Natural killer cell treated with Interleukin-12 subunit alpha and Interleukin-12 subunit beta and Interleukin-15 and Interleukin-18, amount 100 ng/mL, for 72 hours (primary cell): ENCODE measurements at regions not wholly inside any gene's neighbourhood (a gene's known extent, or its start where the extent isn't known, plus 50 kb on each side); places are given as distances from the start of the nearest gene placed in this dataset.
A peak's percentile ranks its signal among the peaks of the same experiment; 100 is the strongest.

Source experiments
- ATAC-seq, 2 donors: fragments of 150-1000 bp; cut with Tn5 transposase in 1 of 2; sonication (Bioruptor Pico), chemical (Tn5 transposase) in 1 of 2; 2 replicates each; pipeline ENCODE4 v1.10.0; 2021
- DNase-seq: peaks from one replicate; pipeline ENCODE4 v3.0.0; 2022; ENCODE audit warnings: low spot score
- H3K27ac Mint-ChIP-seq, 2 donors: 1 replicate in 1 of 2; 2 replicates in 1 of 2; pipeline ENCODE4 v1.8.0; 2022; ENCODE audit warnings: mixed read lengths in 2 of 2, mild to moderate bottlenecking in 1 of 2, moderate library complexity in 1 of 2
- H3K27me3 Mint-ChIP-seq, 2 donors: 1 replicate in 1 of 2; 2 replicates in 1 of 2; pipeline ENCODE4 v1.8.0; 2022; ENCODE audit warnings: mixed read lengths in 2 of 2
- H3K36me3 Mint-ChIP-seq: one replicate; pipeline ENCODE4 v1.8.0; 2022; ENCODE audit warnings: mixed read lengths
- H3K4me1 Mint-ChIP-seq, 2 donors: 1 replicate in 1 of 2; 2 replicates in 1 of 2; pipeline ENCODE4 v1.8.0; 2022; ENCODE audit warnings: low read depth in 2 of 2, mixed read lengths in 2 of 2, mild to moderate bottlenecking in 1 of 2
- H3K4me3 Mint-ChIP-seq: one replicate; pipeline ENCODE4 v1.8.0; 2022; ENCODE audit warnings: mixed read lengths
- H3K9me3 Mint-ChIP-seq: 2 replicates; pipeline ENCODE4 v1.8.0; 2022; ENCODE audit warnings: mixed read lengths

DNA sequence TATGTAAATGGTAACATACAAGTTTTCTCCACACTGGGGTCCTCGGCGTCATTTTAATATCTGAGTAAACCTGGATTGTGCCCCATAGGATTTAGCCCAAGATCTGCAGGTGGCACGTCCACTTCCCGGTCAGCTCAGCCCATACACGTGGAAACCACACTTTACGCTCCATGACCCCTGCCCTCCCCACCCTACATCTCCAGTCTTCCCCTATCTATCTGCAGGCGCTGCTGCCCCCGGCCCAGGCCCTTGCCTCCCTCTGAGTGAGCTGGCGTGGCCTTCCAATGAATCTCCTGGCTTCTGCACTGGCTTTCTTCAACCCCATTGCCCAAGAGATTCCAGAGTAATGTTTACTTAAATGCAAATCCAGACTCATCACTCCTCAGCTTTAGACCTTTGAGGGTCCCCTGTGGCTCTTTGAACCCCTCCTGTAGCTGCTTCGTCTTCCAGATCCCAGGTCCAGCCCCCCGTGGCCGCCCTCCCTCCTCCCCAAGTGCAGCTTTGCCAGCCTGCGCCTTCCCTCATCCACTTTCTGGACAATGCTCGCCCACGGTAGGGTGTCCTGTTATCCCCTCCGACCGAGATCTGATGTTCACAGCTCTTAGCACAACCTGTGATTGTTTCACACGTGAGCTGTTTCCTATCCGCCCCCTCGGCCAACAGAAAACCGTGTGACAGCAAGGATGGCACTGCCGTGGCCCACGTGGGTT is 421.4 kb upstream of the SALL3 start:
- H3K4me3 Mint-ChIP-seq = no peak overlapping the region
- no peak for ATAC-seq

GRCh38 chr18:78558948-78559347 is 420.7 kb upstream of the SALL3 start:
- Mint-ChIP-seq H3K9me3 (peaks cover 9% of the 10 kb centered on the region), H3K27me3 (no peaks in the 10 kb centered on the region), H3K36me3 (no peaks in the 10 kb centered on the region)

More for the DNA sequence above, 421.4 kb upstream of the SALL3 start:
- DNase-seq = no peak
- Mint-ChIP-seq H3K9me3 (peaks cover 9% of the 10 kb centered on the region), H3K27ac (no peak overlapping the region), H3K4me1 (no peaks in the 10 kb centered on the region), H3K27me3 (no peaks in the 10 kb centered on the region), H3K36me3 (no peaks in the 10 kb centered on the region)

DNA sequence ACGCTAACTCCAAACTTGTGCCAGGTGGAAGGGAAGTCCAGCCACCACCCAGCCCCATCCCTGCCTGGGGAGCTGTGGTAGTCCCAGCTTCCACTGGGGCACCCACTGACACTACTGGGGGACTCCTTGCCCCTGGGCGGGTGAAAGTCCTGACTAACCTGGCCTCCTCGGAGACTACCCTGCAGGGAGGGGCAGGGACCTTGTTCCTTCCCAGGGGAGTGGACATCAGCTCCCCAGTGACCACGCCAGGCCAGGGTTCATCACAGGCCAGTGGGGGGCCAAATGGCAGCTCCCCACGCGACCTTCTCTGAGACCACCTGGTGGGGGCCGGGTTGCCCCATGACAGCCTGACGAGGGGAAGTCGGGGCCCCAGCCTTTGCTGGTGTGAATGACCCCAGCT is 420.0 kb upstream of the SALL3 start:
- Mint-ChIP-seq H3K9me3 (peaks cover 3% of the 10 kb centered on the region), H3K4me3 (no peak overlapping the region), H3K4me1 (no peaks in the 10 kb centered on the region), H3K27ac (no peak overlapping the region), H3K27me3 (no peaks in the 10 kb centered on the region), H3K36me3 (no peaks in the 10 kb centered on the region)
- no peak for ATAC-seq
- DNase-seq = no peak

More at GRCh38 chr18:78558948-78559347, 420.7 kb upstream of the SALL3 start:
- DNase-seq (no peak), ATAC-seq (no peak)
- H3K4me3 Mint-ChIP-seq = no peak overlapping the region
- H3K4me1 Mint-ChIP-seq = no peaks in the 10 kb centered on the region
- H3K27ac Mint-ChIP-seq = no peak overlapping the region

- Mint-ChIP-seq H3K27me3 (no peaks in the 10 kb centered on the region), H3K4me3 (no peak overlapping the region), H3K4me1 (peaks cover 0 to 2% of the 10 kb centered on the region in 2 donors), H3K36me3 (no peaks in the 10 kb centered on the region), H3K27ac (no peak overlapping the region), H3K9me3 (peaks cover 3% of the 10 kb centered on the region)
- no peak for ATAC-seq
- DNase-seq = no peak
Measured at GRCh38 chr18:78561757-78562510, 417.7 kb upstream of the SALL3 start.

GRCh38 chr18:78562531-78562961 is 417.1 kb upstream of the SALL3 start:
- ATAC-seq (no peak), DNase-seq (no peak)
- Mint-ChIP-seq H3K36me3 (no peaks in the 10 kb centered on the region), H3K4me1 (peaks cover 0 to 2% of the 10 kb centered on the region in 2 donors), H3K9me3 (peaks cover 7% of the 10 kb centered on the region), H3K4me3 (no peak overlapping the region), H3K27me3 (peaks cover 0 to 4% of the 10 kb centered on the region in 2 donors), H3K27ac (no peak overlapping the region)

GRCh38 chr18:78563110-78563509 is 416.5 kb upstream of the SALL3 start:
- H3K27ac Mint-ChIP-seq = no peak overlapping the region
- H3K27me3 Mint-ChIP-seq = peaks cover 0 to 4% of the 10 kb centered on the region in 2 donors
- DNase-seq (no peak), ATAC-seq (no peak)
- H3K4me3 Mint-ChIP-seq = no peak overlapping the region
- H3K9me3 Mint-ChIP-seq = peaks cover 7% of the 10 kb centered on the region
- H3K36me3 Mint-ChIP-seq = no peaks in the 10 kb centered on the region
- H3K4me1 Mint-ChIP-seq = peaks cover 0 to 2% of the 10 kb centered on the region in 2 donors

DNA sequence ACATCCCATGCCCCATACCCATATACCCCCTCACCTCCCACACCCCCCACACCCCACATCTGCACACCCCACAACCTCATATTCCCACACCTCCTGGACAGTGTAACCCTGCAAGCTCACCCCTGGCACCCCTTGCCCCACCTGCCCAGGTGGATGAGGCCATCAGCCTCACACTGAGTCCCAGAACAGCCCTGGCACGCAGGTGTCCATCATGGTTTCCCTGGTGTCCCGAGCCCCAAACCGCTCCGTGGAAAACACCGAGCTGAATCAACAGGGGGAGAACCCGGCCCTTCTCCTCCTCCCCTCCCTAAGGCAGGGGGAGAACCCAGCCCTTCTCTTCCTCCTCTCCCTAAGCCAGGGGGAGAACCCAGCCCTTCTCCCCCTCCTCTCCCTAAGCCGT is 415.6 kb upstream of the SALL3 start:
- DNase-seq = no peak
- no peak overlapping the region for H3K27ac Mint-ChIP-seq

DNA sequence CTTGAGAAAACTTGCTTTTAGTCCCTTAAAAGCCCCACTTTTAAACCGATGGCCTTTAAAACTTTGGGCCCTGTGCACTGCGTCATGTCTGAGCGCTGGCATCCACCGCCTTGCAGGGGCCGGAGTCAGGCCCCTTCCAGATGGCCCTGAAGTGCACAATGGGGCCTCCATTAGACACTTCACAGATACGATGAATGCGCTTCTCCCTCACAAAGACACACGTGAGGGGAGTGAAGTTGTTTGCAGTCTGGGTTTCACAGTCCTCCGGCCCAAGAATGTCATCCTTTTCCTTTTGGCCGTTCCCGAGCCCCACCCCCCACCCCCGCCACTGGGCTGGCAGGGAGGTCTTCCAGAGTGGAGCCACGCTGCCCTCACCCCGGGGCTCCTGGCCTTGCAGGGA is 415.1 kb upstream of the SALL3 start:
- Mint-ChIP-seq H3K4me3 (no peak overlapping the region), H3K36me3 (no peaks in the 10 kb centered on the region), H3K27ac (no peak overlapping the region), H3K4me1 (peaks cover 0 to 2% of the 10 kb centered on the region in 2 donors), H3K27me3 (peaks cover 0 to 4% of the 10 kb centered on the region in 2 donors), H3K9me3 (peaks cover 7% of the 10 kb centered on the region)
- ATAC-seq = no peak
- no peak for DNase-seq

More for the DNA sequence above, 415.6 kb upstream of the SALL3 start:
- ATAC-seq = no peak
- peaks cover 0 to 2% of the 10 kb centered on the region in 2 donors for H3K4me1 Mint-ChIP-seq
- no peaks in the 10 kb centered on the region for H3K36me3 Mint-ChIP-seq
- H3K4me3 Mint-ChIP-seq = no peak overlapping the region
- peaks cover 7% of the 10 kb centered on the region for H3K9me3 Mint-ChIP-seq
- H3K27me3 Mint-ChIP-seq = peaks cover 0 to 4% of the 10 kb centered on the region in 2 donors

GRCh38 chr18:78565240-78565639 is 414.4 kb upstream of the SALL3 start:
- Mint-ChIP-seq H3K9me3 (peaks cover 7% of the 10 kb centered on the region), H3K36me3 (no peaks in the 10 kb centered on the region), H3K27me3 (peaks cover 0 to 4% of the 10 kb centered on the region in 2 donors), H3K4me1 (peaks cover 0 to 2% of the 10 kb centered on the region in 2 donors), H3K4me3 (no peak overlapping the region), H3K27ac (no peak overlapping the region)
- ATAC-seq = peak in 1 of 2 donors; percentile 41
- DNase-seq = no peak

DNA sequence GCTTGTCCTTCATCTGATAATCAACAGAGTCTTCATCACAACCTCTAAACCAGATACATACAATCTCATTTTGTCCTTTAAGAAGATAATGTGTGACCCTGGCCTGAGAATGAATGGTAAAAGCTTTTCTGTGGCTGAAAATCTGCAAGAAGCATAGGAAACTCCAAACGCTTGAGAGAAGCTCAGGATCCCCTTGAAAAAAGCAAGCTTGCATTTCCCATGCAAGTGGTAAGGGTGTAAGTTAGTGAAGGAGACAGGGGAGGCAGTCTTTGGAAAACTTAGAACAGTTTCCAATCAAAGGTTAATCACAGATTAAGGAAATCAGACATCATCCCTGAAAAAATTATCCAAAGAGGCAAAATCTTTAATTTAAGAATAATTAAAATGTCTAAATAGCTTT is 413.6 kb upstream of the SALL3 start:
- H3K27ac Mint-ChIP-seq = no peak overlapping the region
- no peak overlapping the region for H3K4me3 Mint-ChIP-seq
- H3K27me3 Mint-ChIP-seq = peaks cover 0 to 4% of the 10 kb centered on the region in 2 donors
- H3K36me3 Mint-ChIP-seq = no peaks in the 10 kb centered on the region
- no peak for ATAC-seq
- peaks cover 0 to 2% of the 10 kb centered on the region in 2 donors for H3K4me1 Mint-ChIP-seq
- H3K9me3 Mint-ChIP-seq = peaks cover 7% of the 10 kb centered on the region
- no peak for DNase-seq

- H3K9me3 Mint-ChIP-seq = peaks cover 7% of the 10 kb centered on the region
- H3K4me1 Mint-ChIP-seq = peaks cover 0 to 2% of the 10 kb centered on the region in 2 donors
- no peak overlapping the region for H3K27ac Mint-ChIP-seq
- DNase-seq (no peak), ATAC-seq (no peak)
- no peak overlapping the region for H3K4me3 Mint-ChIP-seq
- no peaks in the 10 kb centered on the region for H3K36me3 Mint-ChIP-seq
- peaks cover 0 to 4% of the 10 kb centered on the region in 2 donors for H3K27me3 Mint-ChIP-seq
Measured at GRCh38 chr18:78566720-78567119, 412.9 kb upstream of the SALL3 start.

- Mint-ChIP-seq H3K4me3 (no peak overlapping the region), H3K27ac (no peak overlapping the region), H3K36me3 (peaks cover 14% of the 10 kb centered on the region), H3K4me1 (no peaks in the 10 kb centered on the region), H3K9me3 (peaks cover 14% of the 10 kb centered on the region), H3K27me3 (peaks cover 0 to 4% of the 10 kb centered on the region in 2 donors)
- ATAC-seq (no peak), DNase-seq (no peak)
Measured at GRCh38 chr18:78571063-78571785, 408.4 kb upstream of the SALL3 start.

DNA sequence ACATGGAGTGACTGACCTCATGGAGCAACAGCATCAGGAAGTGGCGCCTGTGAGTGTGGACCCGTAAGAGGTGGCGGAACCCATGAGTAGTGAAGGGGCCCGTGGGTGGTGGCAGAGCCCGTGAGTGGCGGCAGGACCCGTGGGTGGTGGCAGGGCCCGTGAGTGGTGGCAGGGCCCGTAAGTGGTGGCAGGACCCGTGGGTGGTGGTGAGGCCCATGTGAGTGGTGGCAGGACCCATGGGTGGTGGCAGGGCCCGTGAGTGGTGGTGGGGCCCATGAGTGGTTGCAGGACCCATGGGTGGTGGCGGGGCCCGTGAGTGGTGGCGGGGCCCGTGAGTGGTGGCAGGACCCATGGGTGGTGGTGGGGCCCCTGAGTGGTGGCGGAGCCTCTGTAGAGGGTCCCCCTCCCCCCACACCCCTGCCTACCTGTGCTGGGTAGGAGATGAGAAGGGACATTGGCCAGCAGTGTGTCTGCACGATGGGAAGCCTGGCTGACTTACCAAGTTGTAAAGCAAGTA is 407.7 kb upstream of the SALL3 start:
- peak; percentile 46 to 48 for ATAC-seq

More for the DNA sequence above, 407.7 kb upstream of the SALL3 start:
- H3K36me3 Mint-ChIP-seq = peaks cover 14% of the 10 kb centered on the region
- no peak overlapping the region for H3K4me3 Mint-ChIP-seq
- H3K27ac Mint-ChIP-seq = no peak overlapping the region
- no peaks in the 10 kb centered on the region for H3K4me1 Mint-ChIP-seq
- no peak for DNase-seq
- H3K9me3 Mint-ChIP-seq = peaks cover 14% of the 10 kb centered on the region
- peaks cover 0 to 4% of the 10 kb centered on the region in 2 donors for H3K27me3 Mint-ChIP-seq
